SK-N-MC (cell line): ENCODE measurements at regions not wholly inside any gene's neighbourhood (a gene's known extent, or its start where the extent isn't known, plus 50 kb on each side); places are given as distances from the start of the nearest gene placed in this dataset.

Source experiments
- DNase-seq: peaks from one replicate; pipeline ENCODE4 v3.0.0-alpha.2; 2011; ENCODE audit warnings: low read depth, low spot score
- H3K27ac ChIP-seq: fragments of 200-600 bp; sonication (generic); 2 replicates; pipeline ENCODE4 v1.5.1; 2016; ENCODE audit warnings: mixed run types
- H3K36me3 ChIP-seq: fragments of 200-600 bp; sonication (generic); 2 replicates; pipeline ENCODE4 v1.6.1; 2017; ENCODE audit warnings: antibody characterized with exemption, low read length, mixed read lengths; ENCODE audit not compliant: insufficient read depth
- H3K4me3 ChIP-seq: fragments of 200-600 bp; sonication (generic); 2 replicates; pipeline ENCODE4 v1.5.1; 2016
- H3K9ac ChIP-seq: fragments of 200-600 bp; sonication (generic); 2 replicates; pipeline ENCODE4 v1.8.0; 2017; ENCODE audit warnings: mixed run types, mixed read lengths; ENCODE audit not compliant: insufficient read length
- H3K9me3 ChIP-seq: fragments of 200-600 bp; sonication (generic); 2 replicates; pipeline ENCODE4 v1.6.1; 2017; ENCODE audit warnings: low read depth, mild to moderate bottlenecking, antibody characterized with exemption, low read length, moderate library complexity, mixed read lengths
- EZH2 ChIP-seq: fragments of 200-600 bp; sonication (generic); IDR thresholded peaks from one replicate; pipeline ENCODE4 v1.6.1; 2017; ENCODE audit warnings: antibody characterized with exemption
- FOXP2 ChIP-seq: optimal IDR thresholded peaks from 2 replicates; pipeline ENCODE3; 2011; ENCODE audit warnings: mild to moderate bottlenecking, moderate library complexity; ENCODE audit not compliant: insufficient read depth; ENCODE audit errors: extremely low read length, control extremely low read depth
- POLR2AphosphoS5 ChIP-seq: IDR thresholded peaks from 2 replicates; pipeline ENCODE4 v1.6.1; 2012; ENCODE audit warnings: mild to moderate bottlenecking, low read depth, low read length, borderline replicate concordance

GRCh38 chr9:11318946-11319345, 706.1 kb upstream of the PTPRD start:
- Histone ChIP-seq H3K9ac (peak overlapping the region; percentile 33), H3K9me3 (no peaks in the 10 kb centered on the region), H3K36me3 (no peaks in the 10 kb centered on the region), H3K4me3 (peak overlapping the region; percentile 50), H3K27ac (0 out of 2 replicates have a peak overlapping the region, but pooled peaks have one; percentile 2)
- TF ChIP-seq FOXP2 (no peak), POLR2AphosphoS5 (no peak)
- DNase-seq: no peak

GRCh38 chr9:11319538-11319937, 706.7 kb upstream of the PTPRD start:
- H3K4me3 ChIP-seq: peak overlapping the region; percentile 50
- H3K9me3 ChIP-seq: no peaks in the 10 kb centered on the region
- DNase-seq: no peak
- 0 out of 2 replicates have a peak overlapping the region, but pooled peaks have one; percentile 8 for H3K27ac ChIP-seq
- TF ChIP-seq FOXP2 (no peak), EZH2 (no peak), POLR2AphosphoS5 (no peak)
- H3K9ac ChIP-seq: peak overlapping the region; percentile 33
- H3K36me3 ChIP-seq: no peaks in the 10 kb centered on the region

DNA sequence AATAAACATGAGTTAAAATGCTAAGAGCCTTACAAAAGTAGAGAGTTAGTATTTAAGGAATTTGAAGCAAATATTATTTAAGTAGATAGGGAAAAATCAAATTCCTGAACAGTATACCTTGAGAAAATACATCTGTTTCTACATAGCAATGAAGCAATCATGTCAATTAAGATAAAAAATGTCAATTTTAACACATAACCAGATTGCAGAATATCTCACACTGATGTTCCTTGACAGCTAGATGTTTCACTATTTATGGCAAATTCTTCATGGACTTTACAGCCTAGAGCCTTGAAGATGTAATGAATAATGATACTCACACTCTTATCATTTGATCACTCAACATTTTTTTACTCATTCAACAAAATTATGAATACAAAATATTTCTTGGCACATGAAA, 708.2 kb upstream of the PTPRD start:
- TF ChIP-seq POLR2AphosphoS5: no peak
- no peak for TF ChIP-seq EZH2
- TF ChIP-seq FOXP2: no peak
- Histone ChIP-seq H3K4me3 (no peak overlapping the region), H3K9me3 (no peaks in the 10 kb centered on the region), H3K27ac (no peak overlapping the region), H3K9ac (no peak overlapping the region), H3K36me3 (no peaks in the 10 kb centered on the region)
- DNase-seq: no peak

GRCh38 chr9:11323457-11323856, 710.7 kb upstream of the PTPRD start:
- no peak for DNase-seq
- Histone ChIP-seq H3K27ac (no peak overlapping the region), H3K4me3 (no peak overlapping the region), H3K36me3 (no peaks in the 10 kb centered on the region), H3K9ac (no peak overlapping the region), H3K9me3 (no peaks in the 10 kb centered on the region)
- TF ChIP-seq EZH2 (no peak), FOXP2 (no peak), POLR2AphosphoS5 (no peak)

- Histone ChIP-seq H3K4me3 (no peak overlapping the region), H3K27ac (no peak overlapping the region), H3K36me3 (no peaks in the 10 kb centered on the region), H3K9me3 (no peaks in the 10 kb centered on the region), H3K9ac (no peak overlapping the region)
- no peak for TF ChIP-seq POLR2AphosphoS5
- TF ChIP-seq FOXP2: no peak
- no peak for TF ChIP-seq EZH2
- DNase-seq: no peak
These were observed 713.4 kb upstream of the PTPRD start for GRCh38 chr9:11326231-11326630.

GRCh38 chr9:11328326-11328725, 715.5 kb upstream of the PTPRD start:
- no peak for DNase-seq
- no peak for TF ChIP-seq EZH2
- TF ChIP-seq FOXP2: no peak
- no peak overlapping the region for H3K9ac ChIP-seq

DNA sequence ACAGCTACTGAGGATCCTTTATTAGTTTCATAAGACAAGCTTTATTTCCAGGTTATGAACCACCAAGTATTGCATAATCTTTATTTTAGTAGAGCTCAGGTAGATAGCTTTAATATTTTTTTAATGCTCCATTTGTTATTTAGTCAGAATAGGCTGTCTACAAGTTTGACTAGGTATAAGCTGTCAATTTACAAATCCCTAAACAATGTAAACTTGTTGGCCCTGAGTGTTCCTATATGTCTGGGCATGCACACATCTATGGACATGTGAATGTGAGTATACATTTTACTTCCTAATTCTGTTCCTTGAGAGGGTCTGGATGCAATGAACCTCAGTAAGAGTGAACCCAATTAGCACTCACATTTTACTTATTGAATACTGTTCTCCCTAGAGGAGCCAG, 722.2 kb upstream of the PTPRD start:
- Histone ChIP-seq H3K9me3 (no peaks in the 10 kb centered on the region; the same call in 1 of the 2 replicates), H3K9ac (no peak overlapping the region), H3K27ac (no peak overlapping the region), H3K36me3 (no peaks in the 10 kb centered on the region), H3K4me3 (no peak overlapping the region)
- DNase-seq: no peak
- no peak for TF ChIP-seq EZH2
- no peak for TF ChIP-seq FOXP2
- TF ChIP-seq POLR2AphosphoS5: no peak

More at GRCh38 chr9:11328326-11328725, 715.5 kb upstream of the PTPRD start:
- H3K36me3 ChIP-seq: no peaks in the 10 kb centered on the region
- no peak overlapping the region for H3K4me3 ChIP-seq
- H3K9me3 ChIP-seq: no peaks in the 10 kb centered on the region; the same call in 1 of the 2 replicates
- H3K27ac ChIP-seq: no peak overlapping the region

DNA sequence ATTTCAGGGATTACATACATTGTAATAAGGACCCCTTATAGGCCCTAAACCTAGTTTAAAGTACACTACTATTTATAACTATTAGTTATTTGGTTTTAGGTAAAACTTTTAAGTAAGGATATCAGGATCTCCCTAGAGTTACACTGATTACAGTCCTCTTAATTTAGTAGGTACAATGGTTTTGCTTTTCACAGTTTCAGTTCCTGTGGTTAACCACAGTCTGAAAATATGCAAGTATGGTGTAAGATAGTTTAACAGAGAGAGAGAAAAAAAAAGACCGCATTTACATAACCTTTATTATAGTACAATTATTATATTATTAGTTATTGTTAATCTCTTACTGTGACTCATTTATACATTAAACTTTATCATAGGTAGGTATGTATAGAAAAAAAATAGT, 725.3 kb upstream of the PTPRD start:
- Histone ChIP-seq H3K9me3 (no peaks in the 10 kb centered on the region), H3K9ac (no peak overlapping the region), H3K36me3 (no peaks in the 10 kb centered on the region), H3K4me3 (no peak overlapping the region), H3K27ac (peak overlapping the region; percentile 47; the same call in 1 of the 2 replicates)
- DNase-seq: no peak
- TF ChIP-seq POLR2AphosphoS5 (no peak), EZH2 (no peak), FOXP2 (no peak)

DNA sequence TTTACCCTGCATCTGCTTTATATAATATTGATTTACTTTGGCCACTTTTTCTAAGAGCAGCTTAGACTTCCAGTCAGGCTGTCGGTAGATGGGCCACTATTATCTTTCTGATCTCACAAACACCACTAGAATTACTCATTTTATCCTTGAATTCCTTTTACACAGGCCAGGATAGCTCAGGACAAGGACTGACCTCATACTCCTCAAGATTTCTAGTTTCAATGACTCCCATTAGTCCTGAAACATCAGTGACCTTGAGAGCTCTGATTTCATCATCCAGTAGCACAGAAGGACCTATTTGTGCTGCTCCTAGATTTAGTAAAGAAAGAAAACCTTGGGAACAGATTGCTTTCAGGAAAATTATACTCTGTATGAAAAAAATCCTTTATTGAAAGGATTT, 727.9 kb upstream of the PTPRD start:
- H3K27ac ChIP-seq: no peak overlapping the region
- no peaks in the 10 kb centered on the region for H3K36me3 ChIP-seq
- no peak overlapping the region for H3K4me3 ChIP-seq
- H3K9me3 ChIP-seq: no peaks in the 10 kb centered on the region
- TF ChIP-seq POLR2AphosphoS5 (no peak), FOXP2 (no peak), EZH2 (no peak)
- no peak overlapping the region for H3K9ac ChIP-seq
- no peak for DNase-seq
